IMR-90 (cell line): ENCODE measurements at regions not wholly inside any gene's neighbourhood (a gene's known extent, or its start where the extent isn't known, plus 50 kb on each side); places are given as distances from the start of the nearest gene placed in this dataset.

ENCODE experiments used
- ATAC-seq: fragments of 200-7000 bp; cut with Tn5 transposase; 2 replicates; pipeline ENCODE4 v1.9.1; 2020; ENCODE audit warnings: low read depth, mild to moderate bottlenecking, moderate library complexity
- BruUV-seq: library from RNA; stranded (reverse); fragments of 400-500 nt; replicated peaks from 2 replicates; lab custom pipeline; 2021; lab: Mats Ljungman, UMichigan
- CTCF ChIA-PET: fragments of 300-600 bp; formaldehyde crosslinking; extraction: SDS; loops from one replicate; lab custom pipeline; 2021; ENCODE audit warnings: antibody characterized with exemption; lab: Yijun Ruan, JAX
- POLR2A ChIA-PET: fragments of 300-600 bp; sonication (Branson Sonifier 250); formaldehyde crosslinking; loops from one replicate; lab custom pipeline; 2022; ENCODE audit warnings: antibody characterized with exemption; ENCODE audit not compliant: unreplicated experiment; lab: Charles Lee
- DNase-seq: peaks from one replicate; pipeline ENCODE4 v3.0.0; 2013
- H2AFZ ChIP-seq: replicated peaks from 2 replicates; pipeline ENCODE3; 2013; ENCODE audit warnings: low read length, mild to moderate bottlenecking; ENCODE audit not compliant: poor library complexity
- H2AK5ac ChIP-seq: 2 replicates; pipeline ENCODE4 v1.6.1; 2013; ENCODE audit warnings: low read depth, low read length, inconsistent platforms
- H2AK9ac ChIP-seq: replicated peaks from 2 replicates; pipeline ENCODE3; 2013; ENCODE audit warnings: mild to moderate bottlenecking, low read depth, low read length, moderate library complexity; ENCODE audit not compliant: poor library complexity
- H2BK120ac ChIP-seq: 2 replicates; pipeline ENCODE4 v1.6.1; 2013; ENCODE audit warnings: low read depth, low read length, inconsistent platforms
- H2BK15ac ChIP-seq: 3 replicates; pipeline ENCODE4 v1.6.1; 2013; ENCODE audit warnings: low read depth, low read length, inconsistent platforms
- H2BK20ac ChIP-seq: 2 replicates; pipeline ENCODE4 v1.6.1; 2013; ENCODE audit warnings: low read depth, mild to moderate bottlenecking, inconsistent platforms, low read length, moderate library complexity
- H2BK5ac ChIP-seq: 2 replicates; pipeline ENCODE4 v1.6.1; 2013; ENCODE audit warnings: mild to moderate bottlenecking, low read depth, low read length, inconsistent platforms; ENCODE audit not compliant: poor library complexity, severe bottlenecking
- H3K14ac ChIP-seq: replicated peaks from 2 replicates; pipeline ENCODE4 v1.6.1; 2013; ENCODE audit warnings: low read depth, low read length, inconsistent platforms
- H3K18ac ChIP-seq: 2 replicates; pipeline ENCODE4 v1.6.1; 2013; ENCODE audit warnings: low read depth, low read length, control low read depth
- H3K23ac ChIP-seq: 2 replicates; pipeline ENCODE4 v1.6.1; 2013; ENCODE audit warnings: low read depth, low read length, inconsistent platforms
- H3K27ac ChIP-seq: 2 replicates; pipeline ENCODE4 v1.5.1; 2013; ENCODE audit warnings: mild to moderate bottlenecking, control low read depth, low read length; ENCODE audit not compliant: insufficient read depth
- H3K27me3 ChIP-seq: 2 replicates; pipeline ENCODE4 v1.6.1; 2013; ENCODE audit warnings: low read length; ENCODE audit not compliant: control insufficient read depth, insufficient read depth
- H3K36me3 ChIP-seq: 2 replicates; pipeline ENCODE4 v1.6.1; 2013; ENCODE audit warnings: low read length, mixed read lengths; ENCODE audit not compliant: control insufficient read depth, insufficient read depth
- H3K4ac ChIP-seq: 2 replicates; pipeline ENCODE4 v1.6.1; 2013; ENCODE audit warnings: low read depth, low read length, inconsistent platforms
- H3K4me1 ChIP-seq: 2 replicates; pipeline ENCODE4 v1.6.1; 2013; ENCODE audit warnings: low read length, mixed read lengths; ENCODE audit not compliant: control insufficient read depth, insufficient read depth
- H3K4me2 ChIP-seq: 2 replicates; pipeline ENCODE4 v1.6.1; 2013; ENCODE audit warnings: low read depth, mild to moderate bottlenecking, control low read depth, low read length, moderate library complexity
- H3K4me3 ChIP-seq: 2 replicates; pipeline ENCODE4 v1.5.1; 2013; ENCODE audit warnings: low read depth, mild to moderate bottlenecking, control low read depth, low read length, moderate library complexity; ENCODE audit not compliant: insufficient read depth
- H3K56ac ChIP-seq: 2 replicates; pipeline ENCODE4 v1.6.1; 2013; ENCODE audit warnings: low read length, inconsistent platforms; ENCODE audit not compliant: insufficient read depth; ENCODE audit errors: extremely low read depth
- H3K79me1 ChIP-seq, 2 experiments: 2 replicates each; pipeline ENCODE4 v1.6.1; 2013; ENCODE audit warnings: low read length in 2 of 2, inconsistent platforms in 1 of 2, low read depth in 1 of 2
- H3K9ac ChIP-seq: 2 replicates; pipeline ENCODE4 v1.6.1; 2013; ENCODE audit warnings: low read depth, low read length, control low read depth
- H3K9me1 ChIP-seq: 2 replicates; pipeline ENCODE4 v1.6.1; 2013; ENCODE audit warnings: low read length, inconsistent platforms; ENCODE audit not compliant: insufficient read depth
- H3K9me3 ChIP-seq: 2 replicates; pipeline ENCODE4 v1.6.1; 2013; ENCODE audit warnings: low read length; ENCODE audit not compliant: control insufficient read depth, insufficient read depth
- H4K20me1 ChIP-seq: 2 replicates; pipeline ENCODE4 v1.6.1; 2013; ENCODE audit warnings: low read length, inconsistent platforms; ENCODE audit not compliant: insufficient read depth
- H4K5ac ChIP-seq: 2 replicates; pipeline ENCODE4 v1.6.1; 2013; ENCODE audit warnings: mild to moderate bottlenecking, low read depth, low read length, control low read depth
- H4K8ac ChIP-seq, 2 experiments: 2 replicates each; pipeline ENCODE4 v1.6.1; 2013; ENCODE audit warnings: low read depth in 2 of 2, low read length in 2 of 2, control low read depth in 1 of 2, inconsistent platforms in 1 of 2
- H4K91ac ChIP-seq: 2 replicates; pipeline ENCODE4 v1.6.1; 2013; ENCODE audit warnings: low read depth, low read length, inconsistent platforms; ENCODE audit not compliant: insufficient read depth
- CEBPB ChIP-seq: IDR thresholded peaks from 2 replicates; pipeline ENCODE4 v1.6.1; 2012; ENCODE audit warnings: low read depth, low read length, improper control_type of control experiment
- CHD1 ChIP-seq: IDR thresholded peaks from 2 replicates; pipeline ENCODE4 v1.6.1; 2012; ENCODE audit warnings: low read depth, low read length, improper control_type of control experiment
- FOS ChIP-seq: fragments of 150-350 bp; IDR thresholded peaks from 2 replicates; pipeline ENCODE4 v1.6.1; 2016; ENCODE audit warnings: low read depth, low read length
- RAD21 ChIP-seq: IDR thresholded peaks from 2 replicates; pipeline ENCODE4 v1.6.1; 2012; ENCODE audit warnings: low read length, improper control_type of control experiment
- WGBS, 2 experiments: methylation state at CpG; one replicate each; pipeline versions ENCODE4 v1.1.5 to v1.1.7; 2013; ENCODE audit warnings: missing lambda C conversion rate in 2 of 2; ENCODE audit not compliant: insufficient read length in 1 of 2; ENCODE audit errors: extremely low coverage in 2 of 2; 5-methylcytosine and 5-hydroxymethylcytosine counted together
- dilution Hi-C: fragments of 300-500 bp; cut with HindIII; formaldehyde crosslinking; loops from one replicate; pipeline ENCODE4 v1.14.3; 2018; ENCODE audit warnings: low sequenced_read_pairs; ENCODE audit not compliant: unreplicated experiment
- in situ Hi-C: fragments of 300-500 bp; cut with MboI; formaldehyde crosslinking; loops from 3 replicates; pipeline ENCODE4 v1.14.3; 2019; ENCODE audit warnings: low sequenced_read_pairs, inconsistent platforms, mixed read lengths
- intact Hi-C: fragments of 100-400 bp; cut with micrococcal nuclease; formaldehyde crosslinking; loops from 2 replicates; pipeline ENCODE4 v1.10.0; 2022

DNA sequence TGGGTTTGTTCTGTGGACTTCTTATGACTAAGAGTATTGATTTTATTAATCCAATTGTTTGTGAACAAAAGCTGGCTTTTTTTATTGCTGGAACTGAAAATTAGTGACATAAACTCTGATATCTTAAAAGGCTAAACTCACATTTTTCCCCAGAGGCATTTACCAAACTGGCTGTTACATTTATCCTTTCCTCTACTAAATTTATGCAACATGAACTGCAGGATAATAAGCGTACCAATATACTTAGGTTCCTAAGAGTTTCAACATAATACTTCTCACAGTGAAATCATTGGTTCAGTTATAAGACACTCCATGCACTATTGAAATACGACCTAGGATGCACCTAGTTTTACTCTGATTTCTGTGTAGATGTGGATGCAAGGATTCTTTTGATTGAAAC, 560.8 kb upstream of the WWC1 start:
- no peak overlapping the region for H2AK5ac ChIP-seq
- H4K5ac ChIP-seq, result no peak overlapping the region
- H2BK20ac ChIP-seq, result no peak overlapping the region
- 0 out of 2 replicates have a peak overlapping the region, but pooled peaks have one; percentile 11 for H2BK120ac ChIP-seq
- no peak overlapping the region for H2AFZ ChIP-seq
- TF ChIP-seq FOS (no peak), RAD21 (no peak), CEBPB (no peak), CHD1 (no peak)
- H2BK15ac ChIP-seq, result no peak overlapping the region; the same call in 2 of the 3 replicates
- no peak overlapping the region for H3K14ac ChIP-seq
- no peak overlapping the region for H3K56ac ChIP-seq
- no peaks in the 10 kb centered on the region for H3K27me3 ChIP-seq
- no peaks in the 10 kb centered on the region for H4K20me1 ChIP-seq
- H3K36me3 ChIP-seq, result no peaks in the 10 kb centered on the region
- H2BK5ac ChIP-seq, result no peak overlapping the region
- no peak overlapping the region for H3K4me3 ChIP-seq
- H4K91ac ChIP-seq, result no peak overlapping the region
- no peak overlapping the region for H3K23ac ChIP-seq
- no peak overlapping the region for H3K4ac ChIP-seq
- H2AK9ac ChIP-seq, result no peak overlapping the region
- peak overlapping the region; percentile 59; the same call in 1 of the 2 replicates for H3K18ac ChIP-seq
- BruUV-seq, result no TSS peak
- intact Hi-C loops (no loop called here), dilution Hi-C loops (no loop called here), in situ Hi-C loops (no loop called here)
- ChIA-PET POLR2A (no interaction called here), CTCF (interaction anchor here (0.7 to 1.0 kb wide), 4 partner anchors 14 to 364 kb away, joined by 3 to 4 read pairs (median 3); no protein-coding TSS in a partner anchor)
- no peak overlapping the region for H3K4me2 ChIP-seq
- H3K9me3 ChIP-seq, result no peaks in the 10 kb centered on the region
- no peak overlapping the region for H4K8ac ChIP-seq
- DNase-seq, result no peak
- ATAC-seq, result no peak
- no CpG with 5 or more reads among the region's 2 CpGs for WGBS, 2 experiments
- H3K79me1 ChIP-seq, result no peaks in the 10 kb centered on the region
- no peak overlapping the region for H3K9ac ChIP-seq
- H3K27ac ChIP-seq, result no peak overlapping the region
- peaks cover 3% of the 10 kb centered on the region for H3K4me1 ChIP-seq
- H3K9me1 ChIP-seq, result 0 out of 2 replicates have a peak, but pooled peaks cover 4% of the 10 kb centered on the region
